Breast epithelium (tissue), 3 donors: ENCODE measurements at regions not wholly inside any gene's neighbourhood (a gene's known extent, or its start where the extent isn't known, plus 50 kb on each side); places are given as distances from the start of the nearest gene placed in this dataset.

Experiments
- CTCF ChIP-seq, 3 donors: fragments of 450-650 bp; IDR thresholded peaks; one replicate each; pipeline ENCODE4 v1.5.1; 2016 to 2017; ENCODE audit warnings: antibody characterized with exemption in 3 of 3, mild to moderate bottlenecking in 3 of 3, moderate library complexity in 3 of 3
- POLR2AphosphoS5 ChIP-seq, 3 donors: sonication (generic); formaldehyde crosslinking; IDR thresholded peaks; one replicate each; pipeline ENCODE4 v1.6.1; 2017; ENCODE audit warnings: antibody characterized with exemption in 3 of 3

DNA sequence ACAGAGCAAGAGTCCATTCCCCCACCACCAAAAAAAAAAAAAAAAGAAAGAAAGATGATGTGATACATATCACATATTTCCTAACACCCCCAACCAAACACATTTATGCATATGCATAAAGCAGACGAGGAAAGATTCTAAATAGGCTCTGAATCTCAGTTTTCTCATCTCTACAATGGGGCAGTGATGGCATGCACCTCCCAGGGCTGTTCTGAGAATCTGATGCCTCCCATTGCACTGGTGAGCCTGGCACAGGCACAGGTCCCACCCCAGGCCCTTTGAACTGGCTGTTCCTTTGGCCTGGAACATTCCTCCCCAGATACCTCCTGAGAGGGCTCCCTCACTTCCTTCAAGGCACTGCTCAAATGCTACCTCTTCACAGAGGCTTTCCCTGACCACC, 116.5 kb downstream of the C9orf50 start:
- TF ChIP-seq CTCF (IDR thresholded peaks at IDR 0.05) (no peak), POLR2AphosphoS5 (IDR thresholded peaks at IDR 0.05) (no peak)
